HepG2 (cell line): ENCODE measurements at regions not wholly inside any gene's neighbourhood (a gene's known extent, or its start where the extent isn't known, plus 50 kb on each side); places are given as distances from the start of the nearest gene placed in this dataset.

ENCODE experiments used
- ATF7 ChIP-seq, 2 experiments: fragments of 450-650 bp in 1 of 2; sonication (generic) in 1 of 2; formaldehyde crosslinking in 1 of 2; IDR thresholded peaks; 2 replicates each; pipeline versions ENCODE4 v1.4.0 to v1.6.1; 2016 to 2020; ENCODE audit warnings: antibody characterized with exemption in 1 of 2, mild to moderate bottlenecking in 1 of 2, missing genetic modification reagents in 1 of 2
- FOSL1 ChIP-seq: sonication (generic); formaldehyde crosslinking; IDR thresholded peaks from 2 replicates; pipeline ENCODE4 v1.9.0; 2021; ENCODE audit warnings: missing genetic modification reagents, borderline replicate concordance
- HOXA7 ChIP-seq: sonication (generic); formaldehyde crosslinking; IDR thresholded peaks from 2 replicates; pipeline ENCODE4 v1.8.1; 2022; ENCODE audit warnings: mild to moderate bottlenecking, missing genetic modification reagents, moderate library complexity
- PCBP2 ChIP-seq: fragments of 200-400 bp; formaldehyde crosslinking; optimal IDR thresholded peaks from 2 replicates; pipeline ENCODE3; 2018; ENCODE audit warnings: low read length, low read depth; ENCODE audit not compliant: poor library complexity, severe bottlenecking
- RAD21 ChIP-seq: fragments of 450-650 bp; formaldehyde crosslinking; IDR thresholded peaks from 2 replicates; pipeline ENCODE4 v1.5.0; 2020; ENCODE audit warnings: mild to moderate bottlenecking
- SIN3B ChIP-seq: fragments of 150-350 bp; IDR thresholded peaks from 2 replicates; pipeline ENCODE4 v1.6.1; 2014; ENCODE audit warnings: low read length
- ZFX ChIP-seq: sonication (generic); formaldehyde crosslinking; IDR thresholded peaks from 2 replicates; pipeline ENCODE4 v1.4.0; 2020; ENCODE audit warnings: mild to moderate bottlenecking, low read depth, missing genetic modification reagents, moderate library complexity
- ZNF749 ChIP-seq: sonication (generic); formaldehyde crosslinking; IDR thresholded peaks from 2 replicates; pipeline ENCODE4 v1.8.0; 2022; ENCODE audit warnings: mild to moderate bottlenecking, missing genetic modification reagents, moderate library complexity, borderline replicate concordance
- TF ChIP-seq, protein P1 (sequence below): sonication (generic); formaldehyde crosslinking; IDR thresholded peaks from 2 replicates; pipeline ENCODE4 v1.4.0; 2020; ENCODE audit warnings: missing genetic modification reagents
- TF ChIP-seq, protein P2 (sequence below): sonication (generic); formaldehyde crosslinking; IDR thresholded peaks from 2 replicates; pipeline ENCODE4 v1.4.0; 2020; ENCODE audit warnings: missing genetic modification reagents, borderline replicate concordance
- TF ChIP-seq, protein P3 (sequence below): sonication (generic); formaldehyde crosslinking; IDR thresholded peaks from 2 replicates; pipeline ENCODE4 v1.5.0; 2020; ENCODE audit warnings: mild to moderate bottlenecking, missing genetic modification reagents, moderate library complexity

DNA sequence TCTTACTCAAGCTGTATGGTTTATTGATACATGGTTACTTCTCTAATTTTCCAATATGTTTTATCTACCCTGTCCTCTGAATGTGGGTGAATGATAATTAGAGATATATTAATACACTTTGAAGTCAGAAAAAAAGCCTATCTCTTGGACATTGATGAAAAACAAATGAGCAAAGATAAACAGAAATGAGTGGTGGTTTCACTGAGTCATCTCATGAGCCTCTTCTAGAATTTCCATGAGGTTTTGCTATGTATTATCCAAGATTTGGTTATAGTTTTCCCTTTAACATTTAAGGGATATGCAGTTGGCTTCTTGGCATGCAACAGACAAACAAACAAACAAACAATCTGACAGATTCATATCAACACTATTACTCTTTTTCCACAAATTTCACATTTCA, 586.8 kb downstream of the RFPL4B start:
- TF ChIP-seq FOSL1 (CRISPR knock-in tag) (no peak), SIN3B (no peak), ATF7 (IDR thresholded peaks at IDR 0.05) (no peak), ATF7 (CRISPR knock-in tag; IDR thresholded peaks at IDR 0.05) (no peak), HOXA7 (CRISPR knock-in tag) (no peak), RAD21 (CRISPR knock-in tag) (no peak), ZNF749 (CRISPR knock-in tag) (no peak), PCBP2 (no peak), ZFX (no peak)
- TF ChIP-seq, protein P1, sequence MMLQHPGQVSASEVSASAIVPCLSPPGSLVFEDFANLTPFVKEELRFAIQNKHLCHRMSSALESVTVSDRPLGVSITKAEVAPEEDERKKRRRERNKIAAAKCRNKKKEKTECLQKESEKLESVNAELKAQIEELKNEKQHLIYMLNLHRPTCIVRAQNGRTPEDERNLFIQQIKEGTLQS (CRISPR knock-in tag) = no peak
- TF ChIP-seq, protein P2, sequence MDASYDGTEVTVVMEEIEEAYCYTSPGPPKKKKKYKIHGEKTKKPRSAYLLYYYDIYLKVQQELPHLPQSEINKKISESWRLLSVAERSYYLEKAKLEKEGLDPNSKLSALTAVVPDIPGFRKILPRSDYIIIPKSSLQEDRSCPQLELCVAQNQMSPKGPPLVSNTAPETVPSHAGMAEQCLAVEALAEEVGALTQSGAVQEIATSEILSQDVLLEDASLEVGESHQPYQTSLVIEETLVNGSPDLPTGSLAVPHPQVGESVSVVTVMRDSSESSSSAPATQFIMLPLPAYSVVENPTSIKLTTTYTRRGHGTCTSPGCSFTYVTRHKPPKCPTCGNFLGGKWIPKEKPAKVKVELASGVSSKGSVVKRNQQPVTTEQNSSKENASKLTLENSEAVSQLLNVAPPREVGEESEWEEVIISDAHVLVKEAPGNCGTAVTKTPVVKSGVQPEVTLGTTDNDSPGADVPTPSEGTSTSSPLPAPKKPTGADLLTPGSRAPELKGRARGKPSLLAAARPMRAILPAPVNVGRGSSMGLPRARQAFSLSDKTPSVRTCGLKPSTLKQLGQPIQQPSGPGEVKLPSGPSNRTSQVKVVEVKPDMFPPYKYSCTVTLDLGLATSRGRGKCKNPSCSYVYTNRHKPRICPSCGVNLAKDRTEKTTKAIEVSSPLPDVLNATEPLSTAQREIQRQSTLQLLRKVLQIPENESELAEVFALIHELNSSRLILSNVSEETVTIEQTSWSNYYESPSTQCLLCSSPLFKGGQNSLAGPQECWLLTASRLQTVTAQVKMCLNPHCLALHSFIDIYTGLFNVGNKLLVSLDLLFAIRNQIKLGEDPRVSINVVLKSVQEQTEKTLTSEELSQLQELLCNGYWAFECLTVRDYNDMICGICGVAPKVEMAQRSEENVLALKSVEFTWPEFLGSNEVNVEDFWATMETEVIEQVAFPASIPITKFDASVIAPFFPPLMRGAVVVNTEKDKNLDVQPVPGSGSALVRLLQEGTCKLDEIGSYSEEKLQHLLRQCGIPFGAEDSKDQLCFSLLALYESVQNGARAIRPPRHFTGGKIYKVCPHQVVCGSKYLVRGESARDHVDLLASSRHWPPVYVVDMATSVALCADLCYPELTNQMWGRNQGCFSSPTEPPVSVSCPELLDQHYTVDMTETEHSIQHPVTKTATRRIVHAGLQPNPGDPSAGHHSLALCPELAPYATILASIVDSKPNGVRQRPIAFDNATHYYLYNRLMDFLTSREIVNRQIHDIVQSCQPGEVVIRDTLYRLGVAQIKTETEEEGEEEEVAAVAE (CRISPR knock-in tag) = no peak
- TF ChIP-seq, protein P3, sequence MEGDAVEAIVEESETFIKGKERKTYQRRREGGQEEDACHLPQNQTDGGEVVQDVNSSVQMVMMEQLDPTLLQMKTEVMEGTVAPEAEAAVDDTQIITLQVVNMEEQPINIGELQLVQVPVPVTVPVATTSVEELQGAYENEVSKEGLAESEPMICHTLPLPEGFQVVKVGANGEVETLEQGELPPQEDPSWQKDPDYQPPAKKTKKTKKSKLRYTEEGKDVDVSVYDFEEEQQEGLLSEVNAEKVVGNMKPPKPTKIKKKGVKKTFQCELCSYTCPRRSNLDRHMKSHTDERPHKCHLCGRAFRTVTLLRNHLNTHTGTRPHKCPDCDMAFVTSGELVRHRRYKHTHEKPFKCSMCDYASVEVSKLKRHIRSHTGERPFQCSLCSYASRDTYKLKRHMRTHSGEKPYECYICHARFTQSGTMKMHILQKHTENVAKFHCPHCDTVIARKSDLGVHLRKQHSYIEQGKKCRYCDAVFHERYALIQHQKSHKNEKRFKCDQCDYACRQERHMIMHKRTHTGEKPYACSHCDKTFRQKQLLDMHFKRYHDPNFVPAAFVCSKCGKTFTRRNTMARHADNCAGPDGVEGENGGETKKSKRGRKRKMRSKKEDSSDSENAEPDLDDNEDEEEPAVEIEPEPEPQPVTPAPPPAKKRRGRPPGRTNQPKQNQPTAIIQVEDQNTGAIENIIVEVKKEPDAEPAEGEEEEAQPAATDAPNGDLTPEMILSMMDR (CRISPR knock-in tag) = no peak
